ENCODE measurements at regions not wholly inside any gene's neighbourhood (a gene's known extent, or its start where the extent isn't known, plus 50 kb on each side); places are given as distances from the start of the nearest gene placed in this dataset.
"Not testable (repeated sequence)": the region's sequence is repeated elsewhere in the genome, so short reads cannot be mapped to it uniquely, and the experiment has no call there.

DNA sequence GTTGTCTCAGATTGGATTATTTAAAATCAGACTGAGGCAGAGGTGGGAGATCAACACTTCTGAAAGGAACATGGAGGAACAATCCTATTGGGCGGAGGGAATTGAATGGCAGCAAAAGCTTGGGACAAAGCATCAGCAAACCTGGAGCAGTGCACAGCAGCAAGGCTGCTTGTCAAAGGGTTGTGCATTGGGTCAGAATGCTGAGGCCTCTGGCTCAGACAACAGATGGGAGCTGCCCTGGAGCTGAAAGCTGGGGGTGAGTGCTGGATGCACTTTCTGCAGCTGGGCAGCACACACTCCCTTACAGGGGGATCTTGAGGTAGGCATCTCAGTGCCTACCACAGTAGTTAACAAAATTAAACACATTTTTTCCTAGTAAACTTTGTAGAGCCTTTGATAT lies 634.4 kb upstream of the MMS22L start:
- no peak for DNase-seq

DNA sequence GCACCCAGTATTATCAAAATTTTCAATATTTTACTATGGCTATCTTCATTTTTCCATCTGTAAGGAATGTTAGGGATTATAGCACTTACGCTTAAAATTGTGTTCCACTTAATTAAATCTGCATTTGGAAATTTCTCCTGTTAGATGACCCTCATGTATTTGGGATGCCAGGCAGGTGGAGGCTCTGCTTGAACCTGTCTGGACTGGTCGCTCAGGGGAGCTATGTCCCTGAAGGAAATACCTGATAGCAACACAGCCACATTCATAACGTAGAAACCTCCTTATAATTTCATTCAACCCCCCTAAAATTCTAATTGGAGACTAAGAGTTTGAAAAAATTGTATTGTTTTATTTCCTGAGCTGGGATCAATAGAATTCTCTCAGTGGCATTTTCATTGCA lies 636.0 kb upstream of the MMS22L start:
- no peak for DNase-seq

- DNase-seq: no peak
These were observed 636.6 kb upstream of the MMS22L start for GRCh38 chr6:97919631-97920030.

- no peak for DNase-seq
These were observed 640.2 kb upstream of the MMS22L start for GRCh38 chr6:97923249-97923648.

DNA sequence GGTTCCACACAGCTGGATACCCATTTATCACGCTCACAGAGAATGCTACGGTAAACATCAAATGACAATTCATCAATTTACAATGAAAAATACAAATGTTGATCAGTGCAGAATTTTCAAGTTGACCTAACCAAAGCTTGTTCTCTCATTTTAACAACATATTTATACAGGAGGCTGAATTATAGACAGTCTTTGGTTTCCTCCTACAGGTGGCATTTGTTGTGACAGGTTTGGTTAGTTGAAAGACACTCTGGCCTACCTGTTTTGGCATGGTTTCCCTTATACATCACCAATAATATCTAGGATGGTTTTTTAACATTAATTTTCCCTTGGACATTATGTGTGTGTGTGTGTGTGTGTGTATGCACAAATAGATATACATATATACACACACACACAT lies 642.5 kb upstream of the MMS22L start:
- no peak for DNase-seq

DNA sequence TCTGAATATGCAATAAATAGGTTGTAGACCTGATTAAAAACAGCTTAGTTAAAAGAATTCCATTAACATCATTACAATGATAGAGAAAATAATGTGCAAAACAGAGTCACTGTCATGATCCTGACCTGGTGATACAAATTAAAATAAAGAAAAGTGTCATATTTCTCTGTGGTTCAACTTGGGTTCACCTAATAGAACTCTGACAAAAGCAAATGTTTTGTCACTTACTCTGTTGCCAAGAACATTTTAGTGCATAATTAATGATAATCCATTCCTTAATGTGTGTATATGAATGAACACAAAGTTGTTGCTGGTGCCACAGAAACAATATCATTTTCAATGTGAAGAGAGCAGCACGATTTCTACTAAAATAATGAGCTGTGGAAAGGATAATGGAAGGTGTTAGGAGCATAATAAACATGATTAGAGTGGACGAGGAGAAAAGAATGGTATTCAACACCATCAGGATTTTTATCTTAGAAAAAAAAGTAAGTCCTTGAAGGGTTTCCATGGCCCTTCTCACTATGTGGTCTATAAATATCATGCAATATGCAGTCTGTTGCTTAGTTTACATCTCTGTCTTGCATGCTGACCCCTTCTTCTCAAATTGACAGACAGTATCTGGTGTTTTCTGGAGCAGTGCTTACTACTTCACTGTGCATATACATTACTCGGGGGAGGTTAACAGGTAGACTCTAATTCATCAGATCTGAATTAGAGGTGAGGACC lies 656.6 kb upstream of the MMS22L start:
- DNase-seq: no peak

DNA sequence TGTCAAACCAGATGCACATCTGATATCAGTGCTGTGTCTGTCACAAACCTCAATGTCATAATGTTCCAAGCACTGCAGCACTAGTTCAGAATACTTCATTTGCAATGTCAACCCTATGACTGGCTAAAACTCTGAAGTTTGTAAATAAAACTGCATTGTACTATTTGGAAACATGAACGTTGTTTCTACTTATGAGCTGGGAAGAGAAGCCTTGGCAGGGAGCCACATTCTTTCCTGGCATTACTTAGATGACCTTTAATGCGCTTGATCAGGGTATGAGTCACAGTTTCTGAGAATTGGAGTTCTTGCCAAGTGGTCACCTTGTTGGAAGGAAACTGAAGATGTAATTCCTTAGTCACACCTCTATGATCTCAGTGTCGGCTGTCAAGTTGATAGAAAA lies 664.8 kb upstream of the MMS22L start:
- DNase-seq: no peak

- DNase-seq: no peak
These were observed 675.1 kb upstream of the MMS22L start for GRCh38 chr6:97958134-97958533.

- DNase-seq: no peak
These were observed 680.2 kb upstream of the MMS22L start for GRCh38 chr6:97963193-97963592.

DNA sequence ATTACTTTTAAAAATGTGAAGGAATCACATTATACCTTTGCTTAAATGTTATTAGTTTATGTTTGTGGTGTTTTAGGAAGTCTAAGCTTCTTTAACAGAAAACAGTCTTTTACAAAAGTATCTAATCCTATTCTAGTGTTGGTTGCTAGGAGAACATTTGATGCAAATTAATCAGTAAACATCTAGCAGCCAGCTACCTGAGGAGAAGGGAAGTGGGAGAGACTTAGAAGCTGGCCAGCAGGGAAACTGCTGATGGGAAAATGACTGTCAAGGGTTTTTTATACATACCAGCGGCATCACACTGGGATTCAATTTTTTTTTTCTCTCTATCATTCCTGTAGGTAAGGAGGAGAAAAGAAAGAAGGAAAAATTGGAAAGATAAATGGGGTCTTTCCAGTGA lies 686.0 kb upstream of the MMS22L start:
- no peak for DNase-seq

DNA sequence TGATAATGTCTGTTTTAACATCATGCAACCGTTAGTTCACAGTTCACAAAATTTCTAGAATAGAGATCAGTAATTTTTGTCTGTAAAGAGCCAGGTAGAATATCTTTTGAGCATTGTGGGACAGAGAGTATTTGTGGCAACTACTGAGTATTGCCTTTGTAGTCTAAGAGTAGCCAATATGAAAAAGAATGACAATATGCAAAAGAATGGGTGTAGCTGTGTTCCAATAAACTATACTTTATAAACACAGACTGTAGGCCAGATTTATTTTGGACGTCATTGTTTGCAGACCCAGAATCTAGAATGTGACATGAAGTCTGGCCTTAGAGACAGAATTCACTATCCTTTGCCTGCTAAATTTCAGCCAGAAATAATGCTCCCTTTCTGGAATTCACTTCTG lies 694.1 kb upstream of the MMS22L start:
- DNase-seq: no peak

GRCh38 chr6:97978855-97979271 lies 695.8 kb upstream of the MMS22L start:
- DNase-seq: no peak

DNA sequence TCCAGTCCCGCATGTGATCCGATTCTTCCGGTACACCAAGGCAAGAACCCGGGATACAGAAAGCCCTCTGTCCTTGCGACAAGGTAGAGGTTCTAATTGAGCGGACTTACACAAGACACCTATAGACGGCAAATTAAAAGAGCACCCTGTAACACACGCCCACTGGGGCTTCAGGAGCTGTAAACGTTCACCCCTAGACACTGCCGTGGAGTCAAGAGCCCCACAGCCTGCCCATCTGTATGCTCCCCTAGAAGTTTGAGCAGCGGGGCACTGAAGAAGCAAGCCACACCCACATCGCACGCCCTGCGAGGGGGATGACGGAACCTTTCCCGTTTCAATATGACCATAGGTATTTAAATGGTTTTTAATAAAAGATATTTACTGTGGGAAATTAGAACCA lies 696.3 kb upstream of the MMS22L start:
- DNase-seq: not testable (repeated sequence)

GRCh38 chr6:97989451-97989850 lies 706.4 kb upstream of the MMS22L start:
- no peak for DNase-seq

- no peak for DNase-seq
These were observed 712.1 kb upstream of the MMS22L start for GRCh38 chr6:97995158-97995557.

GRCh38 chr6:98002678-98003077 lies 719.7 kb upstream of the MMS22L start:
- no peak for DNase-seq

- no peak for DNase-seq
These were observed 731.6 kb upstream of the MMS22L start for GRCh38 chr6:98014442-98015201.

DNA sequence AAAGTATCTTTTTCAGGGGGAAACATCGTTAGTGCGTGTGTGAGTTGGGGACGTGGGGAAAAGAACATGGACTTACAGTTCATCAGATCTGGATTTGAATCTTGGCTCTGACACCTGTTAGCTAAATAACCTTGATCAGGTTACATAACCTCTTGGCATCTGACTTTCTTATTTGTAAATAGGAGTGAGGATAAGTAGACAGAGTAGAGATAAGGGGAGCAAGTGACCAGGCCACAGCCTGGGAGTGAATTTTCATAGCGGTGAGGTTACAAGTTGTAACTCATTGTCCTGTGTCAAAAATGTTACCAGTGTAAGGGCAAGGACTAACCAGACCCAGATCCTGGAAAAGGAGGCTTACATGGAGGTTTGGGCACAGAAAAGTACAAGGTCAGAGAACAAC lies 733.5 kb upstream of the MMS22L start:
- DNase-seq: no peak

DNA sequence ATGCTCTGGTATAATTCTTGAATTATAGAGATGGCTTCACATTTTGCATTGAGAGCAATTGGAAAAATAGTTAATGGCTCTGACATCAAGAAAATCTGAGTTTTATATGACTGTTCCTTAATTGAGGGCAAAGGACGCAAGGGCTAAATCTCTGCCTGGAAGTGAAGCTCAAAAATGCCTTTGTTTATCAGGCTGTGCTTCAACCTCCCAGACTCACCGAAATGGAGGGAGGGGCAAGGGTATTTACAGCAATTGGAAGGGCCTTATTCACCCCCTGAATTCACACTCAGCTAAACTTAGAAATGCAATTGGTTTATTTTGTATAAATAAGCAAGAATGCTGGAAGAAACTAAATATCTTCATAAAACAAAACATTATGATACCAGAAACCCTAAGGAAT lies 737.2 kb upstream of the MMS22L start:
- no peak for DNase-seq

DNA sequence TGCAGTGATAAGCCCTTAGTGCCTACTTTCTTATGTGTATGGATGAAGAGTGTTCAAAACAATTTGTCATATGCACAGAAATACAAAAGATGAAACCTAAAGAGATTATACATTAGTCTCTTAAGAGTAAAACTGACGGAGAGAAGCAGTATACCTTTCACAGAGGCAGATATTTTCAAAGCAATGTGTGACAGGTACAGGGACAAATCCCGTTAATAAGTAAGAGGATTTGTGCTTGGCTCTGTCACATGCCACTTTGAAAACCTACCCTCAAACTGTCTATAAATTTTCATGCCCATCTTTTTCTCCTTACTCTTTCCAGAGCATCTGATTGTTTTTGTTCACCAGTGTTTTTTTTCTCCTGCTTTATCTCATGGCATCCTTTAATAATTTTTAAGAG lies 741.3 kb upstream of the MMS22L start:
- DNase-seq: no peak

DNA sequence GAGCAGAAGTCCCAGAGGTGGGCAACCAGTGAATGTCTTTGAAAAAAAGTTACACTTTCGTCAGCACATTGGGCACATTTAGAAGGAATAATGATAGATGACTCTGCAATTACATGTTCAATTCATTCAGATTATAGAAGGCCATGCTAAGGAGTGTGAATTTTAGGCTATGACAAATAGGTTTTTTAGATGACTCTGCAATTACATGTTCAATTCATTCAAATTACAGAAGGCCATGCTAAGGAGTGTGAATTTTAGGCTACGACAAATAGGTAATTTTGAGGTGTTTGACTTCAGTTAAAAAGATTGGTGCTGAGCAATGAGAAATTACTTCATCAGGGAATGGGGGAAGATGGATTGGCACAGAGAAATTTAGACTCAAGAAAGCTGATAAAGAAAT lies 744.9 kb upstream of the MMS22L start:
- no peak for DNase-seq

DNA sequence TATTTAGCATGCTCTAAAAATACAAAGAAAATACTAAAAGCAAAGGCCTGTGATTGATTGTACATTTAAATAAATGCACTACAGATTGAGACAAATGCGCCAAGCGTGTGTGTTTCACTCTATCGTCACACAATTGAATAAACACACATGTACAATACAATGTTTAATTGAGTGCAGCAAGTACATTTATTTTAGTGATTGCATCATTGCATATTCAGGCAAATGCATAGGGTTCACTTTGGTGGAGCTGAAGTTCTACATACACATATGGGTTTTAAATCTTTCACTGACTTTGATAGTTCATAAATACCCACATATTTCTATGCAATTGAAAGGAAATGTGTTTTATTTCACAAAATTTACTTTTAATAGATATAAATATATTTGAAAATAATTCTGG lies 750.6 kb upstream of the MMS22L start:
- DNase-seq: no peak

GRCh38 chr6:98036344-98036923 lies 753.4 kb upstream of the MMS22L start:
- no peak for DNase-seq

DNA sequence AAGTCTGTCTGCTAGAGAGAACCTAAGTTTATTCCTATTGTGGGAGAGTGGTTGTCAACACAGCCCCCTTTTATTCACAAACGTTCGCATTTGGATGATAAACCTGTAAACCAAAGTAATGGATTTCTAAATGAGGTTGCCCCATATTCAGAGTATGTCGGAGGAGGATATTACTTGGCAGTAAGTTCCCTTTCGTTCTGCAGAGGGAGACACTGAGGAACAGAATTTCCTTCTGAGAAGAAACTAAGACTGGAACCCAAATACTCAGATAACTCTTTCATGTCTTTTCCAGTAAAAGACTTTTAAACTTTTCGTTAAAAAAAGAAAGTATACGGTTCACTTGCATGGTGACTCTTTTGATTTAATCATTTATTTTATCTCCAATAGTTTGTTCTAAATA lies 754.6 kb upstream of the MMS22L start:
- DNase-seq: no peak
